Activated CD4-positive, alpha-beta T cell treated with anti-CD3 and anti-CD28 coated beads for 1 hour (primary cell): ENCODE measurements at regions not wholly inside any gene's neighbourhood (a gene's known extent, or its start where the extent isn't known, plus 50 kb on each side); places are given as distances from the start of the nearest gene placed in this dataset.
"Not testable (repeated sequence)": the region's sequence is repeated elsewhere in the genome, so short reads cannot be mapped to it uniquely, and the experiment has no call there.

ENCODE experiments used
- DNase-seq: peaks from one replicate; pipeline ENCODE4 v3.0.0-alpha.2; 2020

GRCh38 chr10:2048337-2048973 is 311.1 kb upstream of the ADARB2 start:
- no peak for DNase-seq

GRCh38 chr10:2047679-2048078 is 310.4 kb upstream of the ADARB2 start:
- no peak for DNase-seq

GRCh38 chr10:2043379-2043778 is 306.1 kb upstream of the ADARB2 start:
- no peak for DNase-seq

- DNase-seq: no peak
These were observed 300.7 kb upstream of the ADARB2 start for GRCh38 chr10:2038036-2038435.

GRCh38 chr10:2037246-2037645 is 299.9 kb upstream of the ADARB2 start:
- DNase-seq: no peak

- DNase-seq: no peak
These were observed 298.9 kb upstream of the ADARB2 start for GRCh38 chr10:2036209-2036608.

GRCh38 chr10:2030046-2030445 is 292.7 kb upstream of the ADARB2 start:
- no peak for DNase-seq

GRCh38 chr10:2026936-2027335 is 289.6 kb upstream of the ADARB2 start:
- no peak for DNase-seq

- DNase-seq: not testable (repeated sequence)
These were observed 287.4 kb upstream of the ADARB2 start for GRCh38 chr10:2024750-2025149.

GRCh38 chr10:2023687-2024086 is 286.4 kb upstream of the ADARB2 start:
- no peak for DNase-seq

- no peak for DNase-seq
These were observed 285.1 kb upstream of the ADARB2 start for GRCh38 chr10:2022401-2022800.

- DNase-seq: no peak
These were observed 283.5 kb upstream of the ADARB2 start for GRCh38 chr10:2020836-2021235.

GRCh38 chr10:2019803-2020202 is 282.5 kb upstream of the ADARB2 start:
- DNase-seq: no peak

- DNase-seq: no peak
These were observed 282.0 kb upstream of the ADARB2 start for GRCh38 chr10:2019281-2019680.

GRCh38 chr10:2014541-2014940 is 277.2 kb upstream of the ADARB2 start:
- no peak for DNase-seq

GRCh38 chr10:2012209-2012608 is 274.9 kb upstream of the ADARB2 start:
- no peak for DNase-seq

GRCh38 chr10:2011106-2011716 is 273.9 kb upstream of the ADARB2 start:
- no peak for DNase-seq

GRCh38 chr10:2005546-2005945 is 268.2 kb upstream of the ADARB2 start:
- no peak for DNase-seq

- DNase-seq: no peak
These were observed 255.6 kb upstream of the ADARB2 start for GRCh38 chr10:1992930-1993329.

- DNase-seq: no peak
These were observed 251.8 kb upstream of the ADARB2 start for GRCh38 chr10:1989090-1989489.

- no peak for DNase-seq
These were observed 244.7 kb upstream of the ADARB2 start for GRCh38 chr10:1981976-1982375.

- no peak for DNase-seq
These were observed 243.1 kb upstream of the ADARB2 start for GRCh38 chr10:1980459-1980858.

GRCh38 chr10:1978584-1978983 is 241.3 kb upstream of the ADARB2 start:
- no peak for DNase-seq

- DNase-seq: no peak
These were observed 240.1 kb upstream of the ADARB2 start for GRCh38 chr10:1977461-1977860.

GRCh38 chr10:1972406-1972805 is 235.1 kb upstream of the ADARB2 start:
- no peak for DNase-seq
